ENCODE measurements at regions not wholly inside any gene's neighbourhood (a gene's known extent, or its start where the extent isn't known, plus 50 kb on each side); places are given as distances from the start of the nearest gene placed in this dataset.

DNA sequence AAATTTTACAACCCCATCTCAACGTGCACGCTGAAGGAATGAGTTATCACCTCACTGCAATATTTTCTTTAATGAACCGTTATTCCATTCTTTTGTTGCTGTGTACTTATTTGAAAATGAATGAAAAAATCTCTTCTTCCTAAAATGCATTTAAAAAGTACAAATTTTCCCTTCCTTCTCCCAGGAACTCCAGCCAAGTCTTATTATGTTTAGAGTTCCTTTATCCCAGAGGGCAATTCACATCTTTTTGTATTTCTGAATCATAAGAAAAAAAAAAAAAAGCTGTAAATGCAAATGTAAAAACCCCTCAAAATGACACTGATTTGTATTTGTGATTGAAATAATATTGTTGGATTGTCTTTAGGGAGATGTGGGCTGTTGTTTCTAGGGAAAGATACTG is 2194.3 kb upstream of the CELF4 start:
- DNase-seq: no peak

- no peak for DNase-seq
Observed at GRCh38 chr18:39753178-39753577, 2187.6 kb upstream of the CELF4 start.

- no peak for DNase-seq
Observed at GRCh38 chr18:39752351-39752750, 2186.8 kb upstream of the CELF4 start.

DNA sequence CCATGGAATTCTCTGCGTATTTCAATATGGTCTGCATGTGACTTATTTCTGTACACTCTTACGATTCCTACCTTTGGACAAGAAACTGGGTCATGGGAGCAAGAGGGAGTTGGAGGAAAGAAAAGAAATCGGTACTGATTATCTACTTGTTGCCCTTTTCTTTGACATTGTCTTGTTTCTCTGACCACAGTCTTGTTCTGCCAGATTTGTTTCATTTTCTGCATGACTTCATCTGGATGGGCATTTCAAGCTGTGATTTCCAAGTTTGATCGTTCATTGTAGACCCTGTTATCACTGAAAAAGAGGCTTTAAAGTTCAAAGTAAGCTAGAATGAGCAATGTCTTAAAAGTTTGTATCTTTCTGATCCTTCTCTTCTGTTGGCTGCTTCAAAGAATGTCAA is 2186.3 kb upstream of the CELF4 start:
- no peak for DNase-seq

DNA sequence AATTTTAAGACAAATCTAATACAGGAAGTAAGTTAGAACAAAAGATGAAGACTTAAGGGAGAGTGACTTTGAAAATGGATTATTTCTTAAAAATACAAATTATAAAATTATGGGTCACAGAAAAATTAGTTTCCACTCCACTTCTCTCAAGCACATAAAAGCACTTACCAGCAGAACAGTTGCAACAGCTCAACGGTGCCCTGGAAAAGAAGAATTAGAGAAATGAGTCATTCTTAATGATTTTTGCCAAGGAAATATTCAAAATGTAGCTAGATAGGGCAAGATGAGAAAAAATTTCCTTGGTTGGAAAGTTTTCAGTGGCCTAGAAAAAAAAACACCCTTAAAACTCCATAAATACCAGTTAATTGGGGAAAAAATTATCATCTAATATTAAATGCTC is 2185.6 kb upstream of the CELF4 start:
- DNase-seq: no peak

- DNase-seq: no peak
Observed at GRCh38 chr18:39749154-39749553, 2183.6 kb upstream of the CELF4 start.

DNA sequence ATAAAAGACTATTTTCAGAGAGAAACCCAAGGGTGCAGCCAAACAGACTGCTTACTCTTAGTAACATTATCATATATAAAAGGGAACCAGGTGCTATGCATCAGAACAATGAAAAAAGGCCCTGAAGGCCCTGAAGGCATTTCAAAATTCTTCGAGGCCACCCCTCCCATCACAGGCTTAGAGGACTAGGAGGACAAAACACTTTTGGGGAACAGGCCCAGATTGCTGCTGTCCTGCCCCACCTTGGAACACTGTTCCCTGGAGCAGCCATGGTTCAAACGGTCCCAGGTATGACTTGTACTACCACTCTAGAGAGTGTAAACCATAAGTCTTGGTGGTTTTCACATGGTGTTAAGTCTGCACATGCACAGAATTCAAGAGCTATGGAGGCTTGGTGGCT is 2183.1 kb upstream of the CELF4 start:
- no peak for DNase-seq

DNA sequence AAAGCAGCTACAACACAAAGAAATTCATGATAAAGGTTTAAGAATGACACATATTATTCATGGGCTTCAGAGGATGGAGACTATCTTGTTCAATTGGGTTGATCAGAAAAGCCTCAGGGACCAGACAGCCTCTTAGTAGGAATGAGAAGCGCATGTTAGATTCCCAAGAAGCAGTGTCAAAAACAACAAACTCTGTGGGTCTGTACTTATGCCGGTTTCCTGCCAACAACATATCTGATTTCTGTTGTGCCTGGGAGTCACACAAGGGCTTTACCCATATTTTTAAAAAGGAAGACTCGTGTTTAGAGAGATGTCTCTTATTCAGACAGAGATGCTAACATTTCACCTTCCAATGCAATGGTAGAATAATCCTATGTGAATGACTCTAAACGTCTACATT is 2180.6 kb upstream of the CELF4 start:
- DNase-seq: no peak

GRCh38 chr18:39743463-39743862 is 2177.9 kb upstream of the CELF4 start:
- no peak for DNase-seq

GRCh38 chr18:39741755-39742466 is 2176.3 kb upstream of the CELF4 start:
- DNase-seq: no peak

GRCh38 chr18:39737869-39738268 is 2172.3 kb upstream of the CELF4 start:
- DNase-seq: no peak

DNA sequence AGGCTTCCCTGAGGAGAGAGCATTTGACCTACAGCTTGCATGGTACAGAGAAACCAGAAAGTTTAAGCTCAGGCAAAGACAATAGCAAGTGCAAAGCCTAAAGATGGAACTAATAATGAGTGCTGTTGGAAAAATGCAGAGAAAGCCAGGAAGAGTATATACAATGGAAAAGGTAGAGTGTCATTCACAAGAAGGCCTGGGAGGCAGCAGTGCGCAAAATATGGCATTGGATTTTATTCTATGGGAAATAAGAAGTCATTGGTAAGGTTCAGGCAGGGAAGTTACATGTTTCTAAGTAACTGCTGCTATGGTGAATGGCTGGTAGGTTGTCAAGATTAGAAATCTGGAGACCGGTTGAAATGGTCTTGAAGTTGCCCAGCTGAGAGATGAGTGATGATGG is 2167.3 kb upstream of the CELF4 start:
- DNase-seq: peak; percentile 18

DNA sequence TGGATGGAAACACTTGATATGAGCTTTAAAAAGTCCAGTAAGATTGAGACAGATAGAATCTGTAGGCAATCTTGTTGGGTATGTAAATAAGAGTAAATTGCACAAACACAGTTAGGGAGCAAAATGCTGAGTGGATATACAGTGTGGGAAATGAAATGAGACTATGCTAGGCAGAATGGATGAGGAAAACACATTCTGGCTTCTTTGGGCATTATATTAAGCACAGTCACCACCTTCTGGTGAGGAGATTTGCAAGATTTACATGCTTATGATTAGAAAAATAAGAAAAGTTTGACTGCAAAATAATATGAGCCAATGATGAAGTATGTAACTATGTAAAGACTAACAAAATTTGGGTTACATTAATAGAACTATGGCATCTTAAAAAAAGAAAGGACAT is 2165.0 kb upstream of the CELF4 start:
- no peak for DNase-seq

DNA sequence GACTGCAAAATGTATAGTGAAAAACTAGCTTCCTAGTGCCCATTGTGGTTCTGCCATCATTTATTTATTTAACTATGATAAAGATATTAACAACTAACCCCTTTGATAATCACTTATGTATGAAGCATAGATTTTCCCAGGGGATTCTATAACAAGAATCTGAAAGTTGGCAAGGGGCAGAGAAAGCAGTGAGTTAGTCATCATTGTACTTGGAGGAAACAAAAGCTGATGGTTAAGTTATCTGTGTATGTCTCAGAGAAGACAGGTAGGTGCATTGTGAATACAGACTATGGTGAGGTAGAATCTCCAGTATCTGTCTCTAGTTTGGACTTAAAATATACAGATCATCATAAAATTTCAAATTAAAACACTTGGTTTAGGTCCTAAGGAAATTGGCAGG is 2159.1 kb upstream of the CELF4 start:
- DNase-seq: no peak

GRCh38 chr18:39721712-39722111 is 2156.1 kb upstream of the CELF4 start:
- DNase-seq: no peak

GRCh38 chr18:39713961-39714360 is 2148.4 kb upstream of the CELF4 start:
- DNase-seq: no peak

DNA sequence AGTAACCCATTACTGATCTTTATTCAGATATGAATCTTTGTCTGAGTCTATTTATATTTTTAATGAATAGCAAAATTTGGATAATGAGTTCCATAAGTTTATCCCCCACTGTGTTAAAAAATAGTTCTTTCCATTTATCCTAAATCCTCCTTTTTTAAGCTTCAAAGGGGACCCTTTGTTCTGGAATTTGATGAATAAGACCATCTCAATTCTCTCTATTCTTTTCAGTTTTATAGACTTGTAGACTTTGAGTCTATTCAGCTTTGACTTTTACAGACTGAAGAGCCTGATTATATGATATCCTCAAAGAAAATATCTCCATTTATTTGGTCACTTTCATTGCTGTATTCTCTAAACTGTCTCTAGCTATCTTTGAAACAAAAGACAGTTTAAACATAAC is 2146.1 kb upstream of the CELF4 start:
- DNase-seq: no peak

DNA sequence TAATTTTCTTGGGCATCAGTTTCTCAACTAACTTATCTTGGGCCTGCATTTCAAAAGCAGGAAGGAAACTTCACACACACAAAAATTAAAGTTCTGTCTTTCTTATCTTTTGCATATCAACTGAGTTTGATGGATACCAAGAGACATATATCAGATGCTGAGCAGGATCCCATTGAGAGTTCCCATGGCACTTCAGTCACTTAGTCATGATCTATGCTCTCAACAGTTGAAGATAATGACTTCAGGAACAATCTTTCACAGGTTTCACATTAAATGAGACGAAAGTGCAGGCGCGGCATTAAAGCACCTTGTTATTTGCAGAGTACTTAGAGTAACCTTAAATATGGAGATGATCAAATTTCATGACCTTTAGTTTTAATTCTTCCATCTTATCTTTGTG is 2139.8 kb upstream of the CELF4 start:
- DNase-seq: no peak

- peak; percentile 44 for DNase-seq
Observed at GRCh38 chr18:39702888-39703287, 2137.3 kb upstream of the CELF4 start.

DNA sequence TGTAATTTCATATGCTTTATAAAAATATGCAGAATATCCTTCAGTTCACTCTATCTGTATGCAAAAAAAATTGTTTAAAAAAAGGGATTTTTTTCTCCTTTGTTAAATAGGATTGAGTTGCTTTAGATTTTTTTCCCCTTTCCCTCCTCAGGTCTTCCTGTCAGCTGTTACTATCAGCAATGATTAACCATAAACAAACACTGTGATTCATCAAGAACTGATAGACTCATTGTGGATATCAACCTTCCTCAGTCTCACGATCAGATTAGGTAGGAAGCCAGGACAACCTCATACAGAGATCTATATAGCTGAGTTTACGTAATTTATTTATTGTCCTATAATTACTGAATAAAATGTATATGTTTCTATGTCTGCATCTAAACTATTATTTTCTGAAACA is 2136.2 kb upstream of the CELF4 start:
- no peak for DNase-seq

DNA sequence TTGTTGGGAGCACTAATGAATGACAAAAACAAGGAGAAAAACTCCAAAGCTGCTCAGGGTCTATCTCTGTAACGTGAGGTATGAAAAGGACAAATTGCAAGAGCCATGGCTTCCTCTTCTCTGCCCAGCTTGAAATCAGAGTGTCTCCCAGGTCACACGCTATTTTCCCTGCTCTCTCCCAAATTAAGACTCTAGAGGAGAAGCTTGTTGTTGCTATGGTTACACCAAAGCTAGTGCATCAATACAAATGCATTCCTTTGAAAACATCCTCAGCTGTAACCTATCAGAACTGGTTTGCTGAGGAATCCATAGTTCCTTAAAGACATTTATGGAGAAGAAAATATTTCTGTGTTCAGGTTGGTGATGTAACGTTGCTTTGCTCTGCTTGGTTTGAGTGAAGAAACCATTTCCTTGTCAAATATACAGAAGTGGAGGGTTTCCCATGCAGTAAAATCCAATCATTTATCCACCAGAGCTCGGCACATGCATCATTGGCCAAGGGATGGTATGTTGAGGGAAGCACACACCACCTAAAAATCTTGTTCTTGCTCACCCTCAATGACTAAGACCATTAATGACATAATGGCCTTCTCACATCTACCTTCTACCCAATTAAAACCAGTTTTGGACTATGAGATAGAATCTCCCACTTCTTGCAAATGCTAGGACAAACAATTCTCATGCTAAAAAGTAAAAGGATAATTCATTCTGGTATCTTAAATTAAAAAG is 2135.6 kb upstream of the CELF4 start:
- DNase-seq: no peak

GRCh38 chr18:39699340-39699964 is 2133.9 kb upstream of the CELF4 start:
- no peak for DNase-seq

DNA sequence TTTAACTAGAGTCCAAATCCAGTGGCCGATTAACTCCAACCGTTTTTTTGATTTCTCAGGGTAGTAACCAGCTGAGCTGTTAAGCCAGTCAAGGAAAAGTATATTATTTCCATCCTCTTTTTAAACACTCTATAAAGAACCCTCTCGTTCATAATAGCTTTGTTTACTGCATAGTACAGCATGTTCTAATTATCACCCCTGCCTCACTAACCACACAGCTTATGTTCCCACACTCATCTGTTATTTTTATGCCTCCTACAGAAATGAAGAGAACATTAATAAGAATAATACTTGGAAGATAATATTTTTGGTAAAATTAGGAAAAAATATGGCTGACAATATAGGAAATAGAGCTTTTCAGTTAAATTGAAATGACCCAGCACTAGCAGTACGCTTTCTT is 2132.8 kb upstream of the CELF4 start:
- DNase-seq: no peak

DNA sequence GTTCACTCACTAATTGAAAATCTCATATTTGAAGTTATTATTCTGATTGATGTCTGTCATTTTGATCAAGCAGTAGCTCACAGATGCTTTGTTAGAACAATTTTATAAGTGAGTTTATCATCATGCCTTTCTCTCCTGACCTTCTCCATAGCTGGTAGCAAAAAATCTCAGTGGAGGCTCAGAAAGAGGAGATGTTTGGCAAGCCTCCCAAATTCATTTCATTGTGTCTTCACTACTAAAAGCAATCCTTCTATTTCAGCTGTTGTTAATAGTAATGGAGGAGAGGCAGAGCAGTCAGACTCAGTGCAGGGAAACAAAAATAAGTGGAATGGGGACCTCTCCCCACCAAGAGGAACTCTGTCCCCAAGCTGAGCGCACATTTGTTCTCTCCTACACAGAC is 2127.8 kb upstream of the CELF4 start:
- DNase-seq: no peak
